Sigmoid colon (tissue), 6 donors: ENCODE measurements at regions not wholly inside any gene's neighbourhood (a gene's known extent, or its start where the extent isn't known, plus 50 kb on each side); places are given as distances from the start of the nearest gene placed in this dataset.

ENCODE experiments used
- DNase-seq: peaks from one replicate; pipeline ENCODE4 v3.0.0-alpha.2; 2019
- H3K27ac ChIP-seq, 4 donors: fragments of 200-600 bp; sonication (generic); one replicate each; pipeline ENCODE4 v1.5.1; 2016 to 2019; ENCODE audit warnings: mild to moderate bottlenecking in 1 of 4
- H3K27me3 ChIP-seq, 3 donors: fragments of 200-600 bp; sonication (generic); one replicate each; pipeline ENCODE4 v1.5.1; 2019; ENCODE audit warnings: mild to moderate bottlenecking in 1 of 3
- H3K36me3 ChIP-seq, 4 donors: fragments of 200-600 bp; sonication (generic); one replicate each; pipeline ENCODE4 v1.5.1; 2016 to 2019
- H3K4me1 ChIP-seq, 4 donors: fragments of 200-600 bp; sonication (generic); one replicate each; pipeline ENCODE4 v1.5.1; 2017 to 2019
- H3K4me3 ChIP-seq, 4 donors: fragments of 200-600 bp; sonication (generic); one replicate each; pipeline ENCODE4 v1.5.1; 2017 to 2019; ENCODE audit warnings: mild to moderate bottlenecking in 2 of 4, moderate library complexity in 1 of 4
- H3K9me3 ChIP-seq, 4 donors: fragments of 200-600 bp in 3 of 4; sonication (generic) in 3 of 4; one replicate each; pipeline versions ENCODE4 v1.5.1 to v1.6.1; 2013 to 2019
- EP300 ChIP-seq, 4 donors: sonication (generic); formaldehyde crosslinking; IDR thresholded peaks; one replicate each; pipeline ENCODE4 v1.6.1; 2017; ENCODE audit warnings: antibody characterized with exemption in 4 of 4
- POLR2A ChIP-seq, 2 donors: fragments of 450-650 bp; IDR thresholded peaks; one replicate each; pipeline ENCODE4 v1.6.1; 2016; ENCODE audit warnings: antibody characterized with exemption in 2 of 2, mild to moderate bottlenecking in 2 of 2, moderate library complexity in 2 of 2
- POLR2AphosphoS5 ChIP-seq, 4 donors: sonication (generic); formaldehyde crosslinking; IDR thresholded peaks; one replicate each; pipeline ENCODE4 v1.6.1; 2017; ENCODE audit warnings: antibody characterized with exemption in 4 of 4
- WGBS, 2 donors: extraction: QIAGEN DNeasy Blood & Tissue Kit; methylation state at CpG; one replicate each; pipeline ENCODE4 v1.1.7; 2013; 5-methylcytosine and 5-hydroxymethylcytosine counted together
- intact Hi-C: fragments of 100-400 bp; cut with DNase I; formaldehyde crosslinking; loops from one replicate; pipeline ENCODE4 v1.15.1; 2023
- TF ChIP-seq, protein P1 (sequence below), 4 experiments: fragments of 450-650 bp in 3 of 4; fragments of 200-600 bp in 1 of 4; IDR thresholded peaks; one replicate each; pipeline ENCODE4 v1.5.1; 2016 to 2019; ENCODE audit warnings: antibody characterized with exemption in 4 of 4, mild to moderate bottlenecking in 3 of 4, moderate library complexity in 2 of 4
- donor health status: healthy with polysubstance abuse.
- donor health status: healthy.

- WGBS, 2 donors: 77 to 88% methylated on average over 6 of the region's 6 CpGs
- Histone ChIP-seq H3K4me3 (no peak overlapping the region), H3K27me3 (peaks cover 0 to 10% (median 7%) of the 10 kb centered on the region in 3 donors), H3K27ac (no peak overlapping the region), H3K36me3 (no peaks in the 10 kb centered on the region), H3K9me3 (no peaks in the 10 kb centered on the region), H3K4me1 (no peaks in the 10 kb centered on the region)
- DNase-seq: no peak
- intact Hi-C loops: no loop called here
- TF ChIP-seq POLR2A (IDR thresholded peaks at IDR 0.05) (no peak), EP300 (IDR thresholded peaks at IDR 0.05) (no peak), POLR2AphosphoS5 (IDR thresholded peaks at IDR 0.05) (no peak)
- TF ChIP-seq, protein P1, sequence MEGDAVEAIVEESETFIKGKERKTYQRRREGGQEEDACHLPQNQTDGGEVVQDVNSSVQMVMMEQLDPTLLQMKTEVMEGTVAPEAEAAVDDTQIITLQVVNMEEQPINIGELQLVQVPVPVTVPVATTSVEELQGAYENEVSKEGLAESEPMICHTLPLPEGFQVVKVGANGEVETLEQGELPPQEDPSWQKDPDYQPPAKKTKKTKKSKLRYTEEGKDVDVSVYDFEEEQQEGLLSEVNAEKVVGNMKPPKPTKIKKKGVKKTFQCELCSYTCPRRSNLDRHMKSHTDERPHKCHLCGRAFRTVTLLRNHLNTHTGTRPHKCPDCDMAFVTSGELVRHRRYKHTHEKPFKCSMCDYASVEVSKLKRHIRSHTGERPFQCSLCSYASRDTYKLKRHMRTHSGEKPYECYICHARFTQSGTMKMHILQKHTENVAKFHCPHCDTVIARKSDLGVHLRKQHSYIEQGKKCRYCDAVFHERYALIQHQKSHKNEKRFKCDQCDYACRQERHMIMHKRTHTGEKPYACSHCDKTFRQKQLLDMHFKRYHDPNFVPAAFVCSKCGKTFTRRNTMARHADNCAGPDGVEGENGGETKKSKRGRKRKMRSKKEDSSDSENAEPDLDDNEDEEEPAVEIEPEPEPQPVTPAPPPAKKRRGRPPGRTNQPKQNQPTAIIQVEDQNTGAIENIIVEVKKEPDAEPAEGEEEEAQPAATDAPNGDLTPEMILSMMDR (IDR thresholded peaks at IDR 0.05): no peak
Observed at GRCh38 chr14:104469591-104469990, 110.0 kb upstream of the C14orf180 start.

- H3K4me3 ChIP-seq: no peak overlapping the region
- no peak overlapping the region for H3K27ac ChIP-seq
- H3K36me3 ChIP-seq: no peaks in the 10 kb centered on the region
- H3K27me3 ChIP-seq: peaks cover 0 to 9% (median 1%) of the 10 kb centered on the region in 3 donors
- no peaks in the 10 kb centered on the region for H3K4me1 ChIP-seq
- no peaks in the 10 kb centered on the region for H3K9me3 ChIP-seq
- intact Hi-C loops: no loop called here
- TF ChIP-seq POLR2A (IDR thresholded peaks at IDR 0.05): no peak
- 86% methylated on average over 15 of the region's 15 CpGs for WGBS, 2 donors
- DNase-seq: no peak
Observed at GRCh38 chr14:104470588-104470987, 109.0 kb upstream of the C14orf180 start.

DNA sequence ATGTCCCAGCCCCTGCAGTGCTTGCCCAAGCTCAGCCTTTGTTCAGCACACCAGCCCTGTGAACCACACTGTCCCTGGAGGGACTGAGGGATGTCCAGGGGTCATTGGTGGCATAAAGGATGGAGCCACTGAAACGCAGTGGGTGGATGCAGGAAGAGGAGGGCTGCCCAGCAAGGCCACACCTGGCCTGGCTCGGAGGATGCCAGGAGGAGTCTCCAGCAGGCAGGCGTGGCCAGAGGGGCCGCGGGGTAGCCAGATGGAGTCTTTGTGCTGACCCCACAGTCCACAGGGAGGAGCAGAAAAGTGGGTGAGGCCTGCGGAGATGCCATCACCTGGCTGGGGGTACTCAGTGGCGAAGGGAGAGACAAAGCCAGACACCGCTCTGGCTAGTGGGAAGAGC, 108.5 kb upstream of the C14orf180 start:
- H3K4me3 ChIP-seq: no peak overlapping the region
- 72 to 86% methylated on average over 8 of the region's 8 CpGs for WGBS, 2 donors
- H3K4me1 ChIP-seq: no peaks in the 10 kb centered on the region
- no peak overlapping the region for H3K27ac ChIP-seq
- TF ChIP-seq, protein P1 (IDR thresholded peaks at IDR 0.05): no peak
- no peak for TF ChIP-seq EP300 (IDR thresholded peaks at IDR 0.05)
- no peak for TF ChIP-seq POLR2AphosphoS5 (IDR thresholded peaks at IDR 0.05)
- no peak for TF ChIP-seq POLR2A (IDR thresholded peaks at IDR 0.05)
- intact Hi-C loops: no loop called here
- no peak for DNase-seq
- no peaks in the 10 kb centered on the region for H3K9me3 ChIP-seq
- H3K27me3 ChIP-seq: peaks cover 0 to 13% (median 0%) of the 10 kb centered on the region in 3 donors
- H3K36me3 ChIP-seq: no peaks in the 10 kb centered on the region

DNA sequence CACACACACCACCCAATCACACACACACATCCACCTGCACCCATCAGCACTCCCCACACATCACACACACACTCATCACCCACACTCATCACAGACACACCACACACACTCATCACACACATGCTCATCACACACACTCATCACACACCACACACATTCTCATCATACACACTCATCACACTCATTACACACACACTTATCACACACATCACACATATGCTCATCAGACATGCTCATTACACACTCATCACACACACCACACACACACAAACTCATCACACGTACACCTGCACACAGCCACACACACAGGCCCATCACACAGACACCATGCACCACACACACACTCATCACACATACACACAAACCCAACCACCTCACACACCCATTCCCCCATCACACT, 107.5 kb upstream of the C14orf180 start:
- WGBS, 2 donors: 78 to 86% methylated on average over 1 of the region's 1 CpG
- intact Hi-C loops: no loop called here
- H3K27ac ChIP-seq: no peak overlapping the region
- H3K4me3 ChIP-seq: no peak overlapping the region
- no peaks in the 10 kb centered on the region for H3K9me3 ChIP-seq
- DNase-seq: no peak
- no peaks in the 10 kb centered on the region for H3K36me3 ChIP-seq
- TF ChIP-seq, protein P1 (IDR thresholded peaks at IDR 0.05): no peak
- no peak for TF ChIP-seq EP300 (IDR thresholded peaks at IDR 0.05)
- TF ChIP-seq POLR2A (IDR thresholded peaks at IDR 0.05): no peak
- no peaks in the 10 kb centered on the region for H3K4me1 ChIP-seq
- peaks cover 0 to 15% (median 0%) of the 10 kb centered on the region in 3 donors for H3K27me3 ChIP-seq

DNA sequence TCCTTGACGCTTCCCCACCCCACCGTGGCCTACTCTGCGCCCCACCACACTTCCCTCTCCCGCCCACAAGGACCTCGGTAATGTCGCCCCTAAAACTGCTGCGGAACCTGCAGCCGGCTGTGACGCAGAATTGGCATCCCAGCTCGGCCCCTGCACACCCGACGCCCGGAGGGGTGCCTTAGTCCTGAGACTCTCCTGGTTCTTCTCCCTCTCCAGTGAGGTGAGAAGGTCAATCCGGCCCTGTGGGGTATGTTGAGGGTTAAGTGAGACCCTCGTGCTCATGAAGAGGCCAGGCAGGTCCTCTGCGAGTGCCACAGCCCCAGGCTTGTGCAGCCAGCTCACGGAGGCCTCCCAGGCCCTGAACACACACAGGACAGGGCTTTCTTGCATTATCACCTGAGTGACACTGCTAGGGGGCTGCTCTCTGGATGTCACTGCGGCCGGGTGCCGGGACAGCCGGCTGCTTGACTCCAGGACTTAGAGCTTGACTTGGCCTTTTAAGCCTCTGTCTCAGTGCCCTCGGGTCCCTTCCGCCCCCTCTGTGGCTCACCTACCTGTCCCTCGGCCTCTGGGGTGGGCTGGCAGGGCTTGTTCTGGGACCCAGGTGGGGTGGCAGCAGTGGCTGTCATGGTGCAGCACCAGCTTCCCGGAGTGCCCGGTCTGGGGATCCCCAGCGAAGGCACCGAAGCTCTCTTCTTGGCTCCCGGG, 106.9 kb upstream of the C14orf180 start:
- DNase-seq: no peak
- TF ChIP-seq EP300 (IDR thresholded peaks at IDR 0.05) (no peak), POLR2A (IDR thresholded peaks at IDR 0.05) (no peak), POLR2AphosphoS5 (IDR thresholded peaks at IDR 0.05) (no peak)
- TF ChIP-seq, protein P1 (IDR thresholded peaks at IDR 0.05): no peak
- WGBS, 2 donors: 79 to 82% methylated on average over 29 of the region's 29 CpGs

More for the DNA sequence above, 106.9 kb upstream of the C14orf180 start:
- Histone ChIP-seq H3K4me3 (no peak overlapping the region), H3K9me3 (no peaks in the 10 kb centered on the region), H3K27me3 (peaks cover 0 to 21% (median 0%) of the 10 kb centered on the region in 3 donors), H3K27ac (no peak overlapping the region), H3K36me3 (no peaks in the 10 kb centered on the region), H3K4me1 (no peaks in the 10 kb centered on the region)
- intact Hi-C loops: no loop called here
